ENCODE measurements at regions not wholly inside any gene's neighbourhood (a gene's known extent, or its start where the extent isn't known, plus 50 kb on each side); places are given as distances from the start of the nearest gene placed in this dataset.
A peak's percentile ranks its signal among the peaks of the same experiment; 100 is the strongest.

- peak; percentile 80 for DNase-seq (ENCODE audit: extremely low read depth, low read depth)
Observed at GRCh38 chr11:15650105-15650938, 535.6 kb downstream of the INSC start.

GRCh38 chr11:15651033-15651432 lies 536.3 kb downstream of the INSC start:
- no peak for DNase-seq (ENCODE audit: extremely low read depth, low read depth)

- DNase-seq (ENCODE audit: extremely low read depth, low read depth), result no peak
Observed at GRCh38 chr11:15651816-15652215, 537.1 kb downstream of the INSC start.

DNA sequence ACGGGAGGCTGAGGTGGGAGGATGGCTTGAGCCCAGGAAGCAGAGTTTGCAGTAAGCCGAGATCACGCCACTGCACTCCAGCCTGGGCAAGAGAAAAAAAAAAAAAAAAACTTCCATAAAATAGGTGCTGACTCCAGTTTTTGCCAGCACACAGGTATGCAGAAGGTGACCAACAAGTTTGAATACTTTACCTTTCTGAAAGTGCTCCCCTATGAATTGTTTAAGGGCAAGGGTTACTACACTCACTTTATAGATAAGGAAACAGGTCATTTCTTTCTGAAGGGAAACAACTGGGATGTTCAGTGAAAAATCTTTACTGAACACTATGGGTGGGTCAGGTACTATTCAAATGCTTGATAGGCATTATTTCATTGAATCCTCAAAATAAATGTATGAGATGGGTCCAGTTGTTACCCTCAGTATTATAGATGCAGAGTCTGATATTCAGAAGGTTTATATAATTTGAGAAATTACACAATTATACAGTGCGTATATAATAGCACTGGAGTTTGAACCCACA lies 538.5 kb downstream of the INSC start:
- DNase-seq (ENCODE audit: extremely low read depth, low read depth), result no peak

DNA sequence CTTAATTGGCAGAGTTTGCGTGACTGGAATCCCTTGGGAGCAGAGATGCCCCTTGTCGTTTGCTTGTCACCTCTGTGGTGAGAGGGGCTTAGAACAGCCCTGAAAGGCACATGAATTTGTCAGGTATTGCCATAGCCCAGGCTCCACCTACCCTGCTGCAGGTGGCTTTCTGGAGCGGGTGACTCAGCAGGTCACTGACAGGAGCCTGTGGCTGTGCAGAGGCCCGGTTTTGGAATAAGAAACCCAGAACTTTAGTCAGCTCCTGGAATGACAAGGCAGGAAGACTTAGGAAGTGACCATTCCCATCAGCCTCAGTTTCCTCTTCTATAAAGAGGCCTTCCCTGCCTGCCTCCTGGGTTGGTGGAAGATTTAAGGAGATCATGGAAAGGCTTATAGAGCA lies 539.7 kb downstream of the INSC start:
- DNase-seq (ENCODE audit: extremely low read depth, low read depth), result no peak

DNA sequence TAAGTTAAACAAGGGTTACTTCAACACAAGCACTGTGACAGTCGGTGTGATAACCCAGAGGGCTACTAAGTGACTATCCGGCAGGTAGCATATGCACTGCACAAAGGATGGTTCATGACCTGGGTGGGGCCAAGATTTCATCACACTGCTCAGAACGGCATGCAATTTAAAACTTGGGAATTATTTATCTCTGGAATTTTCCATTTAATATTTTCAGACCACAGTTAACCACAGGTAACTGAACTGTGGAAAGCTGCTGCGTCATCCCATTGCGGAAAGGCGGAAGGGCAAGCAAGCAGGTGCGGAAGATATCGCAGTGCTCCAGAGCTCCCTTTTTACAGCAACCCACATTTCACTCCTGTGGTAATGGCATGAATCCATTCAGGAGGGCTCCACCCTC lies 540.8 kb downstream of the INSC start:
- no peak for DNase-seq (ENCODE audit: extremely low read depth, low read depth)

- no peak for DNase-seq (ENCODE audit: extremely low read depth, low read depth)
Observed at GRCh38 chr11:15657264-15657663, 542.5 kb downstream of the INSC start.

- DNase-seq (ENCODE audit: extremely low read depth, low read depth), result no peak
Observed at GRCh38 chr11:15660496-15660895, 545.8 kb downstream of the INSC start.

DNA sequence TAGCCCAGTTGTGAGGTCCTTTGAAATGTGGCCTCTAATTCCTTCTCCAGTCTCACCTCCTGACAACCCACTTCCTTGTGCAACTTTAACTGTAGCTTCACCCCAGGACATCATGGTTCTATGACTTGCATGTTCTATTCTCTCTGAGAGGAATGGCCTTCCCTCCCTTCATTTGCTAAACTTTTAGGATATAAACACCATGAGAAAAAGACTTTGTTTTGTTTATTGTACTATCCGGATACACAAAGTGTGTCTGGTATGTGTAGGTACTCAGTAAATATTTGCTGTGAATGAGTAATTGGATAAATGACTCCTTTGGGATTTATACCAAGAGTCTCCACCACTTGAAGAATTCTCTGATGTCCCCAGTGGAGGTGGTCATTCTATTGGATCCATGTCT lies 547.6 kb downstream of the INSC start:
- no peak for DNase-seq (ENCODE audit: extremely low read depth, low read depth)

DNA sequence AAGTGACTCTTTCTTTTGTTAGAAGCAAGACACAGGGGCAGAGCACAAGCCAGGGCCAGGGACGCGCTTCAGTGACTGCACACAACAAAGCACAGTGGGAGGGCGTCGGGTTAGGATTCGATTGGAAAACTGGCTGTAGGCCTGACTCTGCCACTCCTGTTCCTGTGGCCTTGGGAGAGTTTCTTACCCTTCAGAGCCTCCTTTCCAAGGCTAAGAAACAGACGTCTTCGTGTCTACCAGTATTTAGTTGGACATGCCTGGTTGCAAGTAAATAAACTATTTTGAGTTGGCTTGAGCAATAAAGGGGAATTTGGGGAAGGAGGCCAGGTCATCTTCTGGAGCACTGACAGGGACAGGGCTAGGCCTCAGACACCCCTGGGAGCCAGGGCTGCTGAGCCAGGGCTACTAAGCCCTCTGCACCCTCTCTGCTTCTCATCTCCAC lies 549.1 kb downstream of the INSC start:
- DNase-seq (ENCODE audit: extremely low read depth, low read depth), result no peak

DNA sequence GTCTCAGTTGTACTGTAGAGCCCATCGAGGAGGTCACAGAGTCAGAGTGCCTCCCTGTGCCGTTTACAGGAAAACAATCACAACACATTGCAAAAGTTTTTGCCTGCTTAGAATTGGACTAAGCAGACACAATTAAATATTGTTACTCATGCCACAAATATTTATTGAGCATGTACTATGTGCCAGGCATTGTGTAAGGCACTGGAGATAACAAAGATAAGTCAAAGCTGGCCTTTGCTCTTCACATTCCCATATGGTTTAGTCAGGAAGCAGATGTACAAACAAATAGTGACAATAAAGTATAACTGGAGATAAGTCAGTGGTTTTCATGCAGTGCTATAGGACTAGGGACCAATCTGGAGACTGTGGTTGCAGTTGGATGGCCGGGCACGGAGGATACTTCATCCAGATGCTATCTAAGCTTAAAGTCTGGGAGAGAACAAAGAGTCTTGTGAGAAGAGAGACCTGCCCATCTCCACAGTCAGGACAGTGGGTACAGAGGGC lies 550.7 kb downstream of the INSC start:
- no peak for DNase-seq (ENCODE audit: extremely low read depth, low read depth)

DNA sequence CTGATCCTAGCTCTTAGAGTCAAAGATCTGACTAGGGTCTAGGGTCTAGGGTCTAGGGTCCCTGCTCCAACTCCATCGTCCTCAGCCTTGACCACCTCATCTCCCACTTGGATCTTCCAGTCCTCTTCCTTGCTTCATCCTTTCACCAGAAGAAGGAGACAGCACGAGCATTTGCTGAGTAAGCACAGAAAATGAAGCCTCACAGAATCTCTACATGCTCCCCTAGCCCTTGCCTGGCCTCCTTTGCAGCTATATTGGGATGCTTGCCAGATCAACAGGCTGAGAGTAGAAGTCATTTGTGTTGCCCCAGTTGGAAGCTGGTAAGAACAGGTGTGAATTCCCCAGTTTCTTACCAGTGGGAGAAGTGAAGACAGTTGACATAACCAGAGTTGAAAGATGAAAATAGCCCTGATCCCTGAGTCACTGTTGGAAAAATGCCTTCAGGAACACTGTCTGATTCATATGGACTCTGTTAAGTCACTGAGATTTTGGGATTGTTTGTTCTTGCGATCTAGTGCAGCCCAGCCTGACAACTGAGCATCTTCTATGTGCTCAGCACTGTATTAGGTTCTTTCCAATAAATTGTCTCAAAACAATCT lies 552.5 kb downstream of the INSC start:
- no peak for DNase-seq (ENCODE audit: extremely low read depth, low read depth)

DNA sequence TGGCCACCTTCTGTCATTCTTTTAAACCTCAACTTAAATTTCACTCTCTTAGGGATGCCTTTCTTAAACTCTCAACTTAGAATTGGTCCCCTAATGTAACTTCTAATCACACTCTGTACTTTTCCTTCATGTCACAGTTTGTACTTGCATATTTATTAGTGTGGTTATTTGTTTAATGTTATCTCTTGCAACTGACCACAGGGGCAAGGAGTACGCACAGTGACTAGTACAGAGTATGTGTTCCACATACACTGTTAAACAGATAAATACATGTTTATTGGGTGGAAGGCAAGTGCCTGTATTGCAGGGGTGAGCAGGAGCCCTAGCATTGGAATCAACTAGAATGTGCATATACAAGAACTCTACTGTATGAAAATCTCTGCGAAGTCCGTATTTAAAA lies 554.0 kb downstream of the INSC start:
- DNase-seq (ENCODE audit: extremely low read depth, low read depth), result no peak

- no peak for DNase-seq (ENCODE audit: extremely low read depth, low read depth)
Observed at GRCh38 chr11:15670520-15671070, 555.9 kb downstream of the INSC start.

GRCh38 chr11:15671216-15671615 lies 556.5 kb downstream of the INSC start:
- DNase-seq (ENCODE audit: extremely low read depth, low read depth), result no peak

GRCh38 chr11:15672825-15673224 lies 558.1 kb downstream of the INSC start:
- no peak for DNase-seq (ENCODE audit: extremely low read depth, low read depth)

DNA sequence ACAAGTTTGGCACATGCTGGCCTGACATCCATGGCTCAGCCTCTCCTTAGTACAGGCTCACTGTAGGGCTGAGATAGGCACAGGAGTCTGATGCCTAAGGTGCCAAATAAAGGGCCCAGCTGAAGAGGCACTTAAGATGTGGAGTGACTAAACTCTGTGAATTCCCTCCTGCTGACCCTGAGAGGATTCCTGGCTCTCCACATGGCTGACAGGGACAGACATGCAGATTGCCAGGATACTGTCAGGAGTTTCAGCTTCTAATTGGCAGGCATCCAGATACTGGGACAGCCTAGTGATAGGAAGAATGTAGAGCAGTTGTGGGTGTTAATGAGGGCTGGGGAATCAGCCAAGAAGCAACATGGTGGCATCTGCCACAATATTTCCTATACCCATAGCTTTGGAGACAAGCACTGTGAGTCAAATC lies 558.7 kb downstream of the INSC start:
- DNase-seq (ENCODE audit: extremely low read depth, low read depth), result no peak

DNA sequence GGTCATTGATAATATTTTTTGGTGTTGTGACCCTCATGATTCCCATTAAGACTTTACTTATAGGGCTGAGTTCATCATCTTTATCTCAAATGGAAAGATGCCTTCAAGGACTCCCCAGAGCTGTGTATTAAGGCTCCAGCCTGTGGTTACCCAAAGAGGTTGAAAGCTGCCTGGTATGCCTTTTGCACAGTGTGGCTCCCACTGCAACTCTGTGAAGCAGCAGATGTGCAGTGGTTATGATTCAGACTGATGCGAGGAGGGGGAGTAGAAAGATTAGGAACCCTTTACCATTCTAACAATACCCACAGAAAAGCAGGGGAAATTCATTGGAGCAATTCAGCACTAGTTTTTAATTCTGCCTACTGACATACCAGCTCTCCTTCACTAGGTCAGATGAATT lies 560.0 kb downstream of the INSC start:
- no peak for DNase-seq (ENCODE audit: extremely low read depth, low read depth)

DNA sequence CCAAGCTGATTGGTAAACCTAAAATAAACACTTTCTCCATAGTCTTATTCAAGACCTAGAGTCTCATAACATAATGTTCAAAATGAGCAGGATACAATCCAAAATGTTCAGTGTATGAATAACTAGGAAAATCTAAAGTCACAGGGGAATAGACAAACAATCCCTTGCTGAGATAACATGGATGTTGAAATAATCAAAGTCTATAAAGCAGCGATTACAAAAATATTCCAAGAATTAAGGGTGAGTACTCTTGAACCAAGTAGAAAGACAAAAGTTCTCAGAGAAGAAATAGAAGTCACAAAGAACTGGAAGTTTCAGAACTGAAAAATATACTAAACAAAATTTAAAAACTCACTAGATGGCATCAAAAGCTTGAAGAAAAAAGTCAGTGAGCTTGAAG lies 561.0 kb downstream of the INSC start:
- DNase-seq (ENCODE audit: extremely low read depth, low read depth), result no peak

- no peak for DNase-seq (ENCODE audit: extremely low read depth, low read depth)
Observed at GRCh38 chr11:15677181-15677580, 562.5 kb downstream of the INSC start.

GRCh38 chr11:15683528-15683927 lies 568.8 kb downstream of the INSC start:
- DNase-seq (ENCODE audit: extremely low read depth, low read depth), result no peak

GRCh38 chr11:15685306-15685705 lies 570.6 kb downstream of the INSC start:
- DNase-seq (ENCODE audit: extremely low read depth, low read depth), result no peak

Data from NCI-H460 (cell line).